ENCODE measurements at regions not wholly inside any gene's neighbourhood (a gene's known extent, or its start where the extent isn't known, plus 50 kb on each side); places are given as distances from the start of the nearest gene placed in this dataset.

GRCh38 chr22:49090061-49090852, 737.4 kb downstream of the BRD1 start:
- H3K27me3 ChIP-seq (ENCODE audit: insufficient read depth, low read length): no peaks in the 10 kb centered on the region
- no peaks in the 10 kb centered on the region for H3K36me3 ChIP-seq (ENCODE audit: insufficient read depth, low read depth, low read length)
- no peaks in the 10 kb centered on the region for H3K4me1 ChIP-seq (ENCODE audit: insufficient read depth, low read length)
- H3K9me3 ChIP-seq (ENCODE audit: insufficient read depth, low read depth, low read length): no peaks in the 10 kb centered on the region
- H3K27ac ChIP-seq (ENCODE audit: low read length): no peak overlapping the region
- H3K4me3 ChIP-seq (ENCODE audit: low read length): no peak overlapping the region
- H3K9ac ChIP-seq (ENCODE audit: low read depth, low read length): no peak overlapping the region

DNA sequence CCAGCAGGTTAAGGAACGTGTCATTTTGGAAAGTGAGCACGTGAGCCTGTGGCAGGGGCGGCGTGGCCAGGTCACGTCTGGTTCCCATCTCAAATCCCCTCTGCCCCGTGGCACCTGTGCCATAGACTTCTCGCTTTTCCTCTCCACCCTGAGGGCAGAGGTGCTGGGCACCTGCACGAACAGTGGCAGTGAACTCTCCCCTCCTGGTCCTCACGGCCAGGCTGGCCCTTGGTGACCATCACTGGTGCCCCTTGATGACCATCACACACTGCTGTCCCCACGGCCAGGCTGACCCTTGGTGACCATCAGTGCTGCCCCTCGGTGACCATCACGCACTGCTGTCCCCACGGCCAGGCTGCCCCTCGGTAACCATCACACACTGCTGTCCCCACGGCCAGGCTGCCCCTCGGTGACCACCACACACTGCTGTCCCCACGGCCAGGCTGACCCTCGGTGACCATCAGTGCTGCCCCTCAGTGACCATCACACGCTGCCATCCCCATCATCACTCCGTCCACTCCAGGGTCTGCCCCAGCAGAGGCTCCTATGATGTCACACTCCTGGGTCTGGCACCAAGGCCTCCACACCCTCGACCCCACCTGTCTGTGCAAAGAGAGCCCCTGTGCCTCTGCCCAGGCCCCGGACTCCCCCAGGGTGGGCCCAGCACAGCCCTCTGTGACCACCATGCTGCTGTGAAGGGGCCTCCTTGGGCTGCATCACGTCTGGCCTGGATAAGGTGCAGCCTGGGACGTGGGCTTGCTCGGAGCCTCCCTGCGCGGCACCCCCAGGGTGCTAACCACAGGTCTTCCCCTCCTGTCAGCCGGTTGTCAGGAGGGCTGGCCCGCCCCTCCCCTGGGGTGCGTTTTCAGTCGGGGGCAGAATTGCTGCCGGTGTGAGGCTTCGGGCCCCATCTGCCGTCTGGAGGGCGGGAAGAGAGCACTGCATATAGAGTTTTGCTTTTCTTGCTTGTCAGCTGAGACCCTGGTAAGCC, 738.6 kb downstream of the BRD1 start:
- no peaks in the 10 kb centered on the region for H3K27me3 ChIP-seq (ENCODE audit: insufficient read depth, low read length)
- no peak overlapping the region for H3K9ac ChIP-seq (ENCODE audit: low read depth, low read length)
- H3K27ac ChIP-seq (ENCODE audit: low read length): no peak overlapping the region
- H3K4me1 ChIP-seq (ENCODE audit: insufficient read depth, low read length): no peaks in the 10 kb centered on the region
- H3K4me3 ChIP-seq (ENCODE audit: low read length): no peak overlapping the region
- H3K36me3 ChIP-seq (ENCODE audit: insufficient read depth, low read depth, low read length): no peaks in the 10 kb centered on the region
- H3K9me3 ChIP-seq (ENCODE audit: insufficient read depth, low read depth, low read length): no peaks in the 10 kb centered on the region

- Histone ChIP-seq H3K9me3 (ENCODE audit: insufficient read depth, low read depth, low read length) (no peaks in the 10 kb centered on the region), H3K36me3 (ENCODE audit: insufficient read depth, low read depth, low read length) (no peaks in the 10 kb centered on the region), H3K27ac (ENCODE audit: low read length) (no peak overlapping the region), H3K4me3 (ENCODE audit: low read length) (no peak overlapping the region), H3K4me1 (ENCODE audit: insufficient read depth, low read length) (no peaks in the 10 kb centered on the region), H3K27me3 (ENCODE audit: insufficient read depth, low read length) (no peaks in the 10 kb centered on the region), H3K9ac (ENCODE audit: low read depth, low read length) (no peak overlapping the region)
These were observed 739.7 kb downstream of the BRD1 start for GRCh38 chr22:49087716-49088601.

- H3K36me3 ChIP-seq (ENCODE audit: insufficient read depth, low read depth, low read length): no peaks in the 10 kb centered on the region
- H3K27ac ChIP-seq (ENCODE audit: low read length): no peak overlapping the region
- H3K9me3 ChIP-seq (ENCODE audit: insufficient read depth, low read depth, low read length): no peaks in the 10 kb centered on the region
- no peaks in the 10 kb centered on the region for H3K4me1 ChIP-seq (ENCODE audit: insufficient read depth, low read length)
- no peak overlapping the region for H3K4me3 ChIP-seq (ENCODE audit: low read length)
- H3K27me3 ChIP-seq (ENCODE audit: insufficient read depth, low read length): no peaks in the 10 kb centered on the region
- no peak overlapping the region for H3K9ac ChIP-seq (ENCODE audit: low read depth, low read length)
These were observed 740.5 kb downstream of the BRD1 start for GRCh38 chr22:49087198-49087597.

GRCh38 chr22:49086606-49087157, 741.0 kb downstream of the BRD1 start:
- Histone ChIP-seq H3K4me1 (ENCODE audit: insufficient read depth, low read length) (no peaks in the 10 kb centered on the region), H3K9me3 (ENCODE audit: insufficient read depth, low read depth, low read length) (no peaks in the 10 kb centered on the region), H3K27ac (ENCODE audit: low read length) (no peak overlapping the region), H3K27me3 (ENCODE audit: insufficient read depth, low read length) (no peaks in the 10 kb centered on the region), H3K4me3 (ENCODE audit: low read length) (no peak overlapping the region), H3K9ac (ENCODE audit: low read depth, low read length) (no peak overlapping the region), H3K36me3 (ENCODE audit: insufficient read depth, low read depth, low read length) (no peaks in the 10 kb centered on the region)

- H3K4me1 ChIP-seq (ENCODE audit: insufficient read depth, low read length): no peaks in the 10 kb centered on the region
- H3K27ac ChIP-seq (ENCODE audit: low read length): no peak overlapping the region
- no peak overlapping the region for H3K4me3 ChIP-seq (ENCODE audit: low read length)
- no peaks in the 10 kb centered on the region for H3K36me3 ChIP-seq (ENCODE audit: insufficient read depth, low read depth, low read length)
- no peak overlapping the region for H3K9ac ChIP-seq (ENCODE audit: low read depth, low read length)
- H3K9me3 ChIP-seq (ENCODE audit: insufficient read depth, low read depth, low read length): no peaks in the 10 kb centered on the region
- no peaks in the 10 kb centered on the region for H3K27me3 ChIP-seq (ENCODE audit: insufficient read depth, low read length)
These were observed 741.5 kb downstream of the BRD1 start for GRCh38 chr22:49086181-49086580.

GRCh38 chr22:49084206-49084605, 743.5 kb downstream of the BRD1 start:
- no peak overlapping the region for H3K9ac ChIP-seq (ENCODE audit: low read depth, low read length)
- no peaks in the 10 kb centered on the region for H3K27me3 ChIP-seq (ENCODE audit: insufficient read depth, low read length)
- H3K4me1 ChIP-seq (ENCODE audit: insufficient read depth, low read length): no peaks in the 10 kb centered on the region
- no peaks in the 10 kb centered on the region for H3K36me3 ChIP-seq (ENCODE audit: insufficient read depth, low read depth, low read length)
- no peak overlapping the region for H3K4me3 ChIP-seq (ENCODE audit: low read length)
- H3K27ac ChIP-seq (ENCODE audit: low read length): no peak overlapping the region
- no peaks in the 10 kb centered on the region for H3K9me3 ChIP-seq (ENCODE audit: insufficient read depth, low read depth, low read length)

DNA sequence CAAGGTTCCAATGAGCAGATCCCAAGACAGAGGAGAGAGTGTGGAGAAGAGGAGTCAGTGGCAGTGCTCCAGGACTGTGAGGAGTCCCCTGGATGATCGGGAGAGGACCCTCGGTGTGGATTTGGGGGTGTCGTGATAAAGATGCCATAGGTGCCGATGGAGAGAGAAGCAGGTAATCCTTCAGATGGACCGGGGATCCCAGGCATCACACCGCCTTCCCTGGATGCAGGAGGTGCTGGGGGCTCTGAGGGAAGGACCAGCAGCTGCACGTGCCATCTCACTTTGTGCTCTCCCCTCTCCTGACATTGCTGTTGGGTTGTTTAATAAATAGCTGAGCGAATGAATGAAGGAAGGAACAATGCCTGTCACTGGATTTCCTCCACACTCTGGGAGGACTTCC, 744.1 kb downstream of the BRD1 start:
- no peaks in the 10 kb centered on the region for H3K9me3 ChIP-seq (ENCODE audit: insufficient read depth, low read depth, low read length)
- no peaks in the 10 kb centered on the region for H3K4me1 ChIP-seq (ENCODE audit: insufficient read depth, low read length)
- no peaks in the 10 kb centered on the region for H3K36me3 ChIP-seq (ENCODE audit: insufficient read depth, low read depth, low read length)
- H3K27ac ChIP-seq (ENCODE audit: low read length): no peak overlapping the region
- no peaks in the 10 kb centered on the region for H3K27me3 ChIP-seq (ENCODE audit: insufficient read depth, low read length)
- H3K4me3 ChIP-seq (ENCODE audit: low read length): no peak overlapping the region
- no peak overlapping the region for H3K9ac ChIP-seq (ENCODE audit: low read depth, low read length)

DNA sequence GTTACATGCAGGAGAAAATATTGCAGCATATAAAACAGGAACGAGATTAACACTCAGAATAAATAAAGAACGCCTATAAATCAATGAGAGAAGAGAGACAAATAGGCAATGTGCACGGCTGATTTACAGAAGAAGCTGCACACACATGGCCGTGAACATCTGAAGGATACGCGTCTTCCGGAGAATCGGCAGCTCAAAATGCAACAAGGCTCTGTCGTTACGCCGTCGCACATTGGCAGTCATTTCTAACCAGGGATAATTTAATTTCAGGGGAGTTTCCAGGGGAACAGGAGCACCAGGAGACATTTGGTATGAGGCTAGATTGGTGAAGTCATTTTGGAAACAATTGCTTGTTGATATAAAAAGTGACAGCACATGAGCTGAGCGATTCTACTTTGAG, 745.2 kb downstream of the BRD1 start:
- H3K36me3 ChIP-seq (ENCODE audit: insufficient read depth, low read depth, low read length): no peaks in the 10 kb centered on the region
- H3K9me3 ChIP-seq (ENCODE audit: insufficient read depth, low read depth, low read length): no peaks in the 10 kb centered on the region
- no peaks in the 10 kb centered on the region for H3K4me1 ChIP-seq (ENCODE audit: insufficient read depth, low read length)
- H3K4me3 ChIP-seq (ENCODE audit: low read length): no peak overlapping the region
- no peak overlapping the region for H3K27ac ChIP-seq (ENCODE audit: low read length)
- no peaks in the 10 kb centered on the region for H3K27me3 ChIP-seq (ENCODE audit: insufficient read depth, low read length)
- H3K9ac ChIP-seq (ENCODE audit: low read depth, low read length): no peak overlapping the region

DNA sequence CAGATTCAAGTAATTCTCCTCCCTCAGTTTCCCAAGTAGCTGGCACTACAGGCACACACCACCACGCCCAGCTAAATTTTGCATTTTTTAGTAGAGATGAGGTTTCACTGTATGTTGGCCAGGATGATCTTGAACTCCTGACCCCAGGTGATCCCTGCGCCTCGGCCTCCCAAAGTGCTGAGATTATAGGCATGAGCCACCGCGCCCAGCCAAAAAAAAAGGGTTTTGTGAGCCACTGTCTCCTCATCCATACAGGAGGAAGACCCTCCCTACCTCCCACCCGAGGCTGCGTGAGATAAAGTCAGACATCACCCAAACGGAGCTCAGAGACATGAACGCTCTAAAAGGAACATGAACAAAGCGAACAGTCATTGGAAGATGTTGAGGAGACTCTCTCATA, 745.7 kb downstream of the BRD1 start:
- no peaks in the 10 kb centered on the region for H3K9me3 ChIP-seq (ENCODE audit: insufficient read depth, low read depth, low read length)
- no peak overlapping the region for H3K9ac ChIP-seq (ENCODE audit: low read depth, low read length)
- H3K4me3 ChIP-seq (ENCODE audit: low read length): no peak overlapping the region
- no peaks in the 10 kb centered on the region for H3K4me1 ChIP-seq (ENCODE audit: insufficient read depth, low read length)
- no peaks in the 10 kb centered on the region for H3K27me3 ChIP-seq (ENCODE audit: insufficient read depth, low read length)
- no peaks in the 10 kb centered on the region for H3K36me3 ChIP-seq (ENCODE audit: insufficient read depth, low read depth, low read length)
- H3K27ac ChIP-seq (ENCODE audit: low read length): no peak overlapping the region

- no peaks in the 10 kb centered on the region for H3K9me3 ChIP-seq (ENCODE audit: insufficient read depth, low read depth, low read length)
- no peak overlapping the region for H3K27ac ChIP-seq (ENCODE audit: low read length)
- no peak overlapping the region for H3K4me3 ChIP-seq (ENCODE audit: low read length)
- H3K27me3 ChIP-seq (ENCODE audit: insufficient read depth, low read length): no peaks in the 10 kb centered on the region
- H3K9ac ChIP-seq (ENCODE audit: low read depth, low read length): no peak overlapping the region
- H3K36me3 ChIP-seq (ENCODE audit: insufficient read depth, low read depth, low read length): no peaks in the 10 kb centered on the region
- no peaks in the 10 kb centered on the region for H3K4me1 ChIP-seq (ENCODE audit: insufficient read depth, low read length)
These were observed 746.4 kb downstream of the BRD1 start for GRCh38 chr22:49081261-49081666.

Data from iPS-20b (cell line).